HG03159 (cell line): ENCODE measurements at regions not wholly inside any gene's neighbourhood (a gene's known extent, or its start where the extent isn't known, plus 50 kb on each side); places are given as distances from the start of the nearest gene placed in this dataset.

Source experiments
- ATAC-seq: cut with Tn5 transposase; IDR thresholded peaks from one replicate; pipeline ENCODE4 v1.9.1; 2021; ENCODE audit warnings: mild to moderate bottlenecking, moderate library complexity; ENCODE audit not compliant: unreplicated experiment

DNA sequence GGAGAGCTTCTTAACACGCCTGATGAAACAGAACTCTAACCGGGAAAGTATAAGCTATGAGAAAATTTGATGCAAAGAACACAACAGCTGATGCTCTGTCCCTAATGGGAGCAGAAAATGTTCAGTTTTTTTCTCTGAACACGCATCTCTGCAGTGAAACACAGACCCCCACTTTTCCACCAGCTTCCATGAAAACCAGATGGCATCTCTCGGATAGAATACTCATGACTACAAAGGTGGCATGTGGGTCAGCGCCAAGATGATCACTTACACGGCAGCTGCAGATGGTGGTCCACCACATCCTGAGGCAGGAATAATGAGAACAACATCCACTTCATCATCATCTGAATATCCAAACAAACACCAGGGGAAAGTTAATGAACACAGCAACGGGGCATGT is 85.2 kb upstream of the CNR1 start:
- ATAC-seq: no peak

DNA sequence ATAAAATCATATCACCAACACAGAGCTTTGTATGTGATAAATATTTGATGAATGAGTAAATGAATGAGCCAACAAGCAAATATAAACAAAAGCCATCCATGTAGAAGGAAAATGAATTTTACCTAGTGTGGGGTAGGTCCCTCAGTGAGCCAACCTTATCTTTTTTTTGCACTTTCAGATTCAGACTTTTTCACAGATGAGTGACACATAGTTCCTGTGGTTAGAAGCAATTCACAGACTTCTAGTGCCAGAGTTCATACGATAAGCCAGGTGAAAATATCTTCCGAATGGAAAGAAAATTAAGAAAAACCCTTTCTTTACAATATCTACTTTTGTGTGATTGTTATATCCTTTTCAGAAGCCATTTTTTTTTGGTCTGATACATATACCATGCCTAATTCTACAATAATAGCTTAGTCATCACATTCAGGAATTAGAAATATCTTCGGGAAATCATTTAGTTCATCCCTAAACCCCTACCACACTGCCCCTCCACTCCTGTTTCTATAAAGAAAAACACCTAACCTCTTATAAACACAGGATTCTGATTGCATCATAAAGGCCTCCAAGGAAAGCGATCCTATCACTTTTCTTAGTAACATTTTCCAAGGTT is 82.7 kb upstream of the CNR1 start:
- ATAC-seq: no peak

DNA sequence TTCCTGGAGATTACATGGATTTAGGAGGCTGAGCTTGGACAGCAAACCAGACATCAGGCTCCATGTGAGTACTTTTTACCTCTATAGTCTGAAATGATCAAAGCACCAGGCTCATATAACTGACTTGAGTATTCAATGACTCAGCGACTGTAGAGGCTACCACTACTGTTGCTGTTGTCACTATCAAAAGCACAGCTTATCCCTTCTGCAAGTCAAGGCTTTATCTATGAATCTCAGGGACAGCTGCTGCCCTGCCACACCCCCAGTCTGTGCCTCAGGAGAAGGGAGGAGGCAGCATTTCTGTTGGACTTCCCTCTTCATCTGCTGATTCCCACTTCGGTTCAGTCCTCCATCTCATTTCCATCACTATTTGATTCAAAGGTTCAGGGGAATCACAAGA is 80.5 kb upstream of the CNR1 start:
- no peak for ATAC-seq

DNA sequence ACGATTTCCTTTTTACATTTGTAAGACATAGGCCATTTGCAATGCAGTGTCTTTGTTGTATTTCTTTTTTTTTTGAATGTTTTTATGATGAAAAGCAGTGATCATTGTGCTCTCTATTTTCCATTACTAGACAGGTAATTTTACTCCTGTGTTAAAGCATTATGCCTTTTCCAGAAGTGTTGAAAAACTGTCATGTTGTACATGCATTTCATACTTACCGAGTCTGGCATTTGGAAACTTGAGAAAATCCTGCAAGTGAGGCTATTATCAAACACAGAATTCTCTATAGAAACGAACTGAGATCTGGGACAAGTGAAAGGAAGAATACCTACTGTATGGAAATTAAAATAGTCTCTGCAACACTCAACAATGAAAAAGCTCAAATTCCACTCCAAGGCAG is 78.6 kb upstream of the CNR1 start:
- no peak for ATAC-seq

DNA sequence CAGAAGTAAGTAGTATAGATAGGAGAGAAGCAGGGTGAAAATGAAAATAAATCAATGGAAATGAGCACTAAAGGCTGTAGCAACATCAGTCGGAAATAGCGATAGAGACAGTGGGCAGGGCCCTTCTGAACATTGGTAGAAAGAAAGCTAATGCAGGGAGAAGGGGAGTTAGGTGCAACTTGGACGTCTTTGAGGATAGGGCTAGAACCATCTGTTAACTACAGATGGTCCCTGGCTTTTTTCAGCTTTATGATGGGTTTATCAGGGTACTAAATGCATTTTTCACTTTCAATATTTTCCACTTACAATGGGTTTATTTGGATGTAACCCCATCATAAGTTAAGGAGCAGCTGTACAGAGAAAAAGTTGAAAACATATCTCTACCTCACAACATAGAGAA is 72.8 kb upstream of the CNR1 start:
- no peak for ATAC-seq

DNA sequence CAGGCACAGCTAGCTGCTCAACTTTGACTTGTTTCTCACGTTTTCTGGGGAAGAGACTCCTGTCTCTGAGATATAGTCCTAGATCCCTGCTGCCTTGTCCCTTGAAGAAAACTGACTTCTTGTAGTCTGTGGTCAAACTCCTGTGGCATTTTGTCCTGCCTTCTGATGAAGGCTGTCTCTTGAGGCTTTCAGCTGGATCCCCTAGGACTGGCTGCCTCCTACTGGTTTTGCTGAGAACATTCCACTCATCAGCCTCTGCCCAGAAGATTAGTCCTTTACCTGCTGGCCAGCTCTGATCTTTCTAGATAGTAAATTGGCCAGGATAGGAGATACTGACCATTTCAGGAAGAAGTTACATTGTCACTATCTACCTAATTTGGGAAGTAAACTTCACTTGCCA is 71.9 kb upstream of the CNR1 start:
- peak; percentile 72 for ATAC-seq

DNA sequence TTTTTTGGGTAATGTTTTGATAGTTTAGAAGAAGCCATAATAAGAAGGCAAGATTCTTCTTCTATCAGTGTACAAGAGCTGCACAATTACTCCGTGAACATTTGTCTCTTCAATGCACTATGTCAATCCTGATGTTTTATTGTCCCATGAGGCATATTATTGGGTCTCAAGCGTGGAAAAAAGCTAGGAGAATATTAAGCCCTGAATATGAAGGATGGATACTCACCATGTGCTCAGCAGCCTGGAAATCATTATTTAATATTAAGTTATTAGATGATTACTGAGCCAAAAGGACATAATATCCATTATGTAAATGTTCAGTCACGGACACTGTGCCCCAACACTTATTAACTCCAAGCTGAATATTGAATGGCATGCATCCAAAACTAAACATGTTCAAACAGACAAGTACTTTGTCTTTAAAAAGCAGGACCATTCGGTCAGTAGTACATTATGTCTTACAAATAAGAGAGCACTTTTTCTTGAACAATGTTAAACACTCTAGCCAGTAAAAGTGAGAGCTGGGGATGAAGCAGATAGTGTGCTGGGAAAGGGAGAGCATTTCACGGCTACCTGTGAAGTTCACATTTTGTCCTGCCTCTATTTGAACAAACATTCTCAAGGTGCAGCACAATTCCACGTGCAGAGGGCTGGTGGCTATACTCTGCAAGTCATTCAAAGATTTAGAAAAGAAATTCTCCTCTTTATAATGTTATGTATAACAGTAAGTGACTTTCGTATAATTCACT is 70.6 kb upstream of the CNR1 start:
- ATAC-seq: no peak

DNA sequence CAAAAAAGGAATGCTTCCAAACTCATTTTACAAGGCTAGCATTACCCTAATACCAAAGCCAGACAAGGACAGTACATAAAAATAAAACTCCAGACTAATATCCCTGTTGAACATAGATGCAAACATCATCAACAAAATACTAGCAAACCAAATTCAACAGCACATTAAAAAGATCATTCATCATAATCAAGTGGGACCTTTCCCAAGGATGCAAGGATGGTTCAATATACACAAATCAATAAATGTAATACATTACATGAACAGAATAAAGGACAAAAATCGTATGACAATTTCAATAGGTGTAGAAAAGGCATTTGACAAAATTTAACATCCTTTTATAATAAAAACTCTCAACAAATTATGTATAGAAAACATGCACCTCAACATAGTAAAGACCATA is 66.6 kb upstream of the CNR1 start:
- ATAC-seq: no peak

DNA sequence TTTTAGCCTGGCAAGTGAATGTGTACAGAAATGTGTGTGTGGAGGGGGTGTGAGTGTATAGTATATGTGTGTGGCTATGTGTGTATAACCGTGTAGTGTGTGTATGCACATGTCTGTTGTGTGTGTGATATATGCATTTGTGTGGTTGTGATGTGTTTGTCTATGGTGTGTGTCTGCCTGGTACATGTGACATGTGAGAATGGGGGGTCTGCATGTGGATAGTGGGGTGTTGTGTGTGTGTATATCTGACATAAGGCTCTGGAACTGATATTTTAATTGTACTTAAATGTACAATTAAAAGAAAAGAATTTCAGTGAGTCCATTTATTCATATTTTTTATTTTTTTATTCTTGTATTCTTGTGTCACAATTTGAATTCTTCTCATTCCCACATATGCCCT is 57.2 kb upstream of the CNR1 start:
- no peak for ATAC-seq

DNA sequence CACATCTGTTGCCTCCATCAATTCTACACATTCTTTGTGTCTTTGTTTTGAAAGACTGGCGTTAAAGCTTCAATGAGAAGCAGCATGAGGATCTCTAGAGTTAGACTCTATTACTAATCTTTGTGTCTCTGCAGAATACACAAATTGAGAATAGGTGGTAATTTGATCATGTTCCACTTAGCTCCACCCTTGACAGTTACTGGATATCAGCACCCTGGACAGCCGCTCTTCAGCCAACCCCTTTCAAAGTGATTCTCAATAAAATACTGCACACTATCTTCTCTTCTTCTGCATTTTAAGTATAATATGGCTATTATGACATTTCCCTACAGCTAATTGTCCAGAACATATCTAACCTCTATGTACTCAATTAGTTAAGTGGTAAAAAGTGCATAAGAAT is 54.3 kb upstream of the CNR1 start:
- no peak for ATAC-seq

DNA sequence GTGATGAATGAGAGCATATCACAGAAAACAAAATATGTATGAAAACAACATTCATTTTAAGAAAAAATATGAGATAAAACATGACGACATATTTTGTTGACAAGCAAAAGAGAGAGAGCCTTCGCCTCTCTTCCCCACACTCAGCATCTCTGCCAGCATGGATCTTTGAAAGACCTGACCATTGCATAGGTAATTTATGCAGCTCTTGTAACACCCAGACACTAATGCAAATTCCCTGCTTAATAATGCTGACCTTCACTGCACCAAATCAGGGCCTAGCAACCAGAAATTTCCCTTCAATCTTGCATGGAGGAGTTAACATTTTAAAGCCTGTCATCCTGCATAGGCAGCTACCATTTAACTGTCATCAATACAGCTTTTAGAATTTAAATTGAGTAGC is 50.0 kb upstream of the CNR1 start:
- ATAC-seq: no peak
